ENCODE measurements at regions not wholly inside any gene's neighbourhood (a gene's known extent, or its start where the extent isn't known, plus 50 kb on each side); places are given as distances from the start of the nearest gene placed in this dataset.

DNA sequence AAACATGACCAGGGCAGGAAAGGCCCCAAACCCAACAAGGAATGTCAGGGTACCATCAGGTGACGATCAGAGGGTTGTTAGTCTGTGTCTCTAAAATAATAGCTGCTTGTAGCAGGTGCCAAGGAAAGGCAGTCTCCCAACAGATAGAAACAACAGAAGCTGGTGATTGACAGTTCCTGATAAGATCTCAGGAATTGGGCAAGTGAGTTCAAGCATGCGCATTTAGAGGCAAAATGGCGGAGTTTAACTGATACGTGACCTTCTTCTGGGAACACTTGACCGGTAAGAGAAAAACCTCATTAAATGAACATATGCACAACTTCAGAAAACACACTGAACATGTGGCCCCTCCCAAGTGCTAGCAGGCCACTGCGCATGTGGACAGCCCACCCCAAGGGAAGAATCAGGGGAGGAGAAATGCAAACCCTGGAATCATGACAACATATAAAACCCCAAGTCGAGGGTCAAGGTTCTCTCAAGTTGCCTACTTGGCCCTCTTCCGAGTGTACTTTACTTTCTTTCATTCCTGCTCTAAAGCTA is 664.9 kb downstream of the KCNJ3 start:
- no peak overlapping the region for H2AFZ ChIP-seq (ENCODE audit: low read length)
- no peaks in the 10 kb centered on the region for H3K9me3 ChIP-seq (ENCODE audit: insufficient read depth, low read depth, low read length)
- no peak overlapping the region for H3K9ac ChIP-seq (ENCODE audit: low read depth, low read length, poor library complexity, severe bottlenecking)
- no peaks in the 10 kb centered on the region for H3K36me3 ChIP-seq (ENCODE audit: insufficient read depth, low read length)
- H4K20me1 ChIP-seq (ENCODE audit: insufficient read depth, low read length, poor library complexity, severe bottlenecking) = no peaks in the 10 kb centered on the region
- no peaks in the 10 kb centered on the region for H3K27me3 ChIP-seq (ENCODE audit: insufficient read depth, low read length, poor library complexity, severe bottlenecking)
- no peak overlapping the region for H3K4me3 ChIP-seq (ENCODE audit: low read length, poor library complexity, severe bottlenecking)
- H3K4me1 ChIP-seq (ENCODE audit: insufficient read depth, low read length, poor library complexity, severe bottlenecking) = no peaks in the 10 kb centered on the region
- H3K79me2 ChIP-seq (ENCODE audit: insufficient read depth, low read length) = no peaks in the 10 kb centered on the region
- no peaks in the 10 kb centered on the region for H3K9me2 ChIP-seq (replicated peaks; ENCODE audit: low read depth, low read length)
- TF ChIP-seq EZH2phosphoT487 (IDR thresholded peaks at IDR 0.05; ENCODE audit: borderline replicate concordance) = no peak
- TF ChIP-seq, protein P1, sequence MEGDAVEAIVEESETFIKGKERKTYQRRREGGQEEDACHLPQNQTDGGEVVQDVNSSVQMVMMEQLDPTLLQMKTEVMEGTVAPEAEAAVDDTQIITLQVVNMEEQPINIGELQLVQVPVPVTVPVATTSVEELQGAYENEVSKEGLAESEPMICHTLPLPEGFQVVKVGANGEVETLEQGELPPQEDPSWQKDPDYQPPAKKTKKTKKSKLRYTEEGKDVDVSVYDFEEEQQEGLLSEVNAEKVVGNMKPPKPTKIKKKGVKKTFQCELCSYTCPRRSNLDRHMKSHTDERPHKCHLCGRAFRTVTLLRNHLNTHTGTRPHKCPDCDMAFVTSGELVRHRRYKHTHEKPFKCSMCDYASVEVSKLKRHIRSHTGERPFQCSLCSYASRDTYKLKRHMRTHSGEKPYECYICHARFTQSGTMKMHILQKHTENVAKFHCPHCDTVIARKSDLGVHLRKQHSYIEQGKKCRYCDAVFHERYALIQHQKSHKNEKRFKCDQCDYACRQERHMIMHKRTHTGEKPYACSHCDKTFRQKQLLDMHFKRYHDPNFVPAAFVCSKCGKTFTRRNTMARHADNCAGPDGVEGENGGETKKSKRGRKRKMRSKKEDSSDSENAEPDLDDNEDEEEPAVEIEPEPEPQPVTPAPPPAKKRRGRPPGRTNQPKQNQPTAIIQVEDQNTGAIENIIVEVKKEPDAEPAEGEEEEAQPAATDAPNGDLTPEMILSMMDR (conservative IDR thresholded peaks at IDR 0.05; ENCODE audit: low read length) = no peak
- H3F3A ChIP-seq (ENCODE audit: low read depth) = no peaks in the 10 kb centered on the region
- H3K4me2 ChIP-seq (ENCODE audit: low read depth, low read length, poor library complexity, severe bottlenecking) = no peak overlapping the region

DNA sequence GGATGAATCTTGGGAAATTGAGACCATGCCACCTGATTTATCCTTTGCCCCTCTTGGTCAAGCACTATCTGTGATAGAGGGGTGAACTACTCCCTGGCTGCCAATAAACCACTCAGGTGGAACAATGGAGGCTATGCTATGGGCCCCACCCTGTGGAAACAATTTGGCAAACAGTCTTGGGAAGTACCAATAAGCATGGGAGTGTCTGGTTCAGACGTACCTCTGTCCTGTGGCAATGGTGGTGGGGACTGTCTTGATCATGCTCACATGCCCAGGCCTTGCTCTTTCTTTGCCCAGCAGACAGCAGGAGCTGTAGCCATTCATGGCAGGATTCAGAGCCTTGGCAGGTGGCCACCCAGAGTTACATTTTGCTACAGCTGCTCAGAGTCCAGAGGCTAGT is 658.7 kb downstream of the KCNJ3 start:
- no peaks in the 10 kb centered on the region for H3K27me3 ChIP-seq (ENCODE audit: insufficient read depth, low read length, poor library complexity, severe bottlenecking)
- H3K4me2 ChIP-seq (ENCODE audit: low read depth, low read length, poor library complexity, severe bottlenecking) = no peak overlapping the region
- no peak for TF ChIP-seq EZH2phosphoT487 (IDR thresholded peaks at IDR 0.05; ENCODE audit: borderline replicate concordance)
- TF ChIP-seq, protein P1 (conservative IDR thresholded peaks at IDR 0.05; ENCODE audit: low read length) = no peak
- no peak overlapping the region for H3K4me3 ChIP-seq (ENCODE audit: low read length, poor library complexity, severe bottlenecking)
- H3K79me2 ChIP-seq (ENCODE audit: insufficient read depth, low read length) = no peaks in the 10 kb centered on the region
- H3K36me3 ChIP-seq (ENCODE audit: insufficient read depth, low read length) = no peaks in the 10 kb centered on the region
- peak overlapping the region; percentile 26; the same call in 1 of the 2 replicates for H2AFZ ChIP-seq (ENCODE audit: low read length)
- H3K9me2 ChIP-seq (replicated peaks; ENCODE audit: low read depth, low read length) = no peaks in the 10 kb centered on the region
- no peaks in the 10 kb centered on the region for H4K20me1 ChIP-seq (ENCODE audit: insufficient read depth, low read length, poor library complexity, severe bottlenecking)
- no peaks in the 10 kb centered on the region for H3K9me3 ChIP-seq (ENCODE audit: insufficient read depth, low read depth, low read length)
- H3K9ac ChIP-seq (ENCODE audit: low read depth, low read length, poor library complexity, severe bottlenecking) = no peak overlapping the region
- H3K4me1 ChIP-seq (ENCODE audit: insufficient read depth, low read length, poor library complexity, severe bottlenecking) = no peaks in the 10 kb centered on the region
- no peaks in the 10 kb centered on the region for H3F3A ChIP-seq (ENCODE audit: low read depth)

DNA sequence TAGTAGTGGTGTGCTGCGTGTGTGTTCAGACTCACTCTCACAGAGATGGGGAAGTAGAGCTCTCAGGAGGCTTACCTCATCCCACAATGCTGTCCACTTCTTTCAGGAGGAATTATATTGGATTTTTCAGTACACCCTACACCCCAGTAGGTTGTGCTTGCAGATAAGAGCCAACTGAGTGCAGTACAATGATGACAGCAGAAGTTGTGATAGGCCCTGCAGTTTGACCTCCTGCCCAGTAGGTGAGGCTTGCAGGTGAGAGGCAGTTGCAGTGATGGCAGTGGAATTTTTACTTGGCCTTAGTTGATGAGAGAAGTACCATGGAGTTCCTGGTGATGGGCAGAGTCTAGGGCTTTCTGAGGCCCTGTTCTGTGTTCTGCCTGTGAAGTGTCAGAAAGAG is 657.8 kb downstream of the KCNJ3 start:
- H3K9ac ChIP-seq (ENCODE audit: low read depth, low read length, poor library complexity, severe bottlenecking) = no peak overlapping the region
- no peaks in the 10 kb centered on the region for H3K9me3 ChIP-seq (ENCODE audit: insufficient read depth, low read depth, low read length)
- no peak overlapping the region for H3K4me2 ChIP-seq (ENCODE audit: low read depth, low read length, poor library complexity, severe bottlenecking)
- no peak overlapping the region for H3K4me3 ChIP-seq (ENCODE audit: low read length, poor library complexity, severe bottlenecking)
- no peaks in the 10 kb centered on the region for H3K79me2 ChIP-seq (ENCODE audit: insufficient read depth, low read length)
- no peaks in the 10 kb centered on the region for H3F3A ChIP-seq (ENCODE audit: low read depth)
- no peak overlapping the region for H2AFZ ChIP-seq (ENCODE audit: low read length)
- H3K36me3 ChIP-seq (ENCODE audit: insufficient read depth, low read length) = no peaks in the 10 kb centered on the region
- H4K20me1 ChIP-seq (ENCODE audit: insufficient read depth, low read length, poor library complexity, severe bottlenecking) = no peaks in the 10 kb centered on the region
- no peak for TF ChIP-seq EZH2phosphoT487 (IDR thresholded peaks at IDR 0.05; ENCODE audit: borderline replicate concordance)
- TF ChIP-seq, protein P1 (conservative IDR thresholded peaks at IDR 0.05; ENCODE audit: low read length) = no peak
- no peaks in the 10 kb centered on the region for H3K4me1 ChIP-seq (ENCODE audit: insufficient read depth, low read length, poor library complexity, severe bottlenecking)
- no peaks in the 10 kb centered on the region for H3K9me2 ChIP-seq (replicated peaks; ENCODE audit: low read depth, low read length)
- no peaks in the 10 kb centered on the region for H3K27me3 ChIP-seq (ENCODE audit: insufficient read depth, low read length, poor library complexity, severe bottlenecking)
